MM.1S (cell line): ENCODE measurements at regions not wholly inside any gene's neighbourhood (a gene's known extent, or its start where the extent isn't known, plus 50 kb on each side); places are given as distances from the start of the nearest gene placed in this dataset.

Source experiments
- DNase-seq: peaks from one replicate; pipeline ENCODE4 v3.0.0-alpha.2; 2015
- H2AFZ ChIP-seq: fragments of 300-600 bp; sonication (generic); 2 replicates; pipeline ENCODE4 v1.6.0; 2016; ENCODE audit warnings: antibody characterized with exemption, low read length
- H3F3A ChIP-seq: fragments of 300-600 bp; sonication (generic); 2 replicates; pipeline ENCODE4 v1.6.1; 2016; ENCODE audit warnings: mild to moderate bottlenecking, antibody characterized with exemption, low read length, moderate library complexity, mixed read lengths; ENCODE audit not compliant: insufficient read depth
- H3K27ac ChIP-seq: fragments of 300-600 bp; sonication (generic); 2 replicates; pipeline ENCODE4 v1.5.1; 2016; ENCODE audit warnings: mild to moderate bottlenecking, low read length
- H3K27me3 ChIP-seq: fragments of 300-600 bp; sonication (generic); replicated peaks from 2 replicates; pipeline ENCODE4 v1.6.0; 2016; ENCODE audit warnings: low read length; ENCODE audit not compliant: insufficient read depth
- H3K36me3 ChIP-seq: fragments of 300-600 bp; sonication (generic); replicated peaks from 2 replicates; pipeline ENCODE4 v1.6.1; 2016; ENCODE audit warnings: mild to moderate bottlenecking, low read length, mixed read lengths; ENCODE audit not compliant: insufficient read depth
- H3K4me1 ChIP-seq: fragments of 300-600 bp; sonication (generic); 2 replicates; pipeline ENCODE4 v1.6.1; 2016; ENCODE audit warnings: low read length, mixed read lengths
- H3K4me2 ChIP-seq: fragments of 300-600 bp; sonication (generic); 2 replicates; pipeline ENCODE4 v1.6.0; 2016; ENCODE audit warnings: low read depth, low read length
- H3K4me3 ChIP-seq: fragments of 300-600 bp; sonication (generic); 2 replicates; pipeline ENCODE4 v1.5.1; 2016; ENCODE audit warnings: low read length, mixed read lengths
- H3K79me2 ChIP-seq: fragments of 300-600 bp; sonication (generic); 2 replicates; pipeline ENCODE4 v1.6.1; 2016; ENCODE audit warnings: mixed run types, low read length, mixed read lengths
- H3K9ac ChIP-seq: fragments of 300-600 bp; sonication (generic); 2 replicates; pipeline ENCODE4 v1.6.1; 2016; ENCODE audit warnings: low read length, mixed read lengths
- H3K9me2 ChIP-seq: fragments of 300-600 bp; sonication (generic); replicated peaks from 2 replicates; pipeline ENCODE4 v1.6.1; 2016; ENCODE audit warnings: mild to moderate bottlenecking, low read length, mixed read lengths; ENCODE audit not compliant: insufficient read depth
- H3K9me3 ChIP-seq: fragments of 300-600 bp; sonication (generic); replicated peaks from 2 replicates; pipeline ENCODE4 v1.6.1; 2016; ENCODE audit warnings: mild to moderate bottlenecking, low read length, mixed read lengths; ENCODE audit not compliant: insufficient read depth
- H4K20me1 ChIP-seq: fragments of 300-600 bp; sonication (generic); 2 replicates; pipeline ENCODE4 v1.6.1; 2016; ENCODE audit warnings: mild to moderate bottlenecking, low read length, moderate library complexity, mixed read lengths; ENCODE audit not compliant: insufficient read depth
- CTCF ChIP-seq: fragments of 300-600 bp; sonication (generic); IDR thresholded peaks from 2 replicates; pipeline ENCODE4 v1.5.1; 2016; ENCODE audit warnings: antibody characterized with exemption, low read length, mixed read lengths
- EZH2 ChIP-seq: fragments of 300-600 bp; sonication (generic); optimal IDR thresholded peaks from 2 replicates; pipeline ENCODE3; 2017; ENCODE audit warnings: low read depth, mild to moderate bottlenecking, antibody characterized with exemption, low read length, mixed read lengths
- EZH2phosphoT487 ChIP-seq: fragments of 300-600 bp; sonication (generic); IDR thresholded peaks from 2 replicates; pipeline ENCODE4 v1.6.1; 2018; ENCODE audit warnings: antibody characterized with exemption, low read length

- Histone ChIP-seq H3K9me3 (no peaks in the 10 kb centered on the region), H3K79me2 (no peaks in the 10 kb centered on the region), H4K20me1 (no peaks in the 10 kb centered on the region), H3K27ac (no peak overlapping the region), H3K4me2 (no peak overlapping the region), H3K9ac (no peak overlapping the region), H3K9me2 (no peaks in the 10 kb centered on the region), H3K4me1 (no peaks in the 10 kb centered on the region), H3F3A (no peaks in the 10 kb centered on the region), H3K36me3 (no peaks in the 10 kb centered on the region), H3K27me3 (peaks cover 30% of the 10 kb centered on the region), H2AFZ (no peak overlapping the region), H3K4me3 (no peak overlapping the region)
- TF ChIP-seq EZH2 (no peak), CTCF (no peak), EZH2phosphoT487 (no peak)
- DNase-seq, result no peak
Observed at GRCh38 chr3:127079211-127079610, 96.3 kb downstream of the PLXNA1 start.

- Histone ChIP-seq H3K4me1 (no peaks in the 10 kb centered on the region), H3K36me3 (no peaks in the 10 kb centered on the region), H3K9me3 (no peaks in the 10 kb centered on the region), H3K4me2 (no peak overlapping the region), H3K9me2 (no peaks in the 10 kb centered on the region), H2AFZ (no peak overlapping the region), H3F3A (no peaks in the 10 kb centered on the region), H4K20me1 (no peaks in the 10 kb centered on the region), H3K27ac (no peak overlapping the region), H3K4me3 (no peak overlapping the region), H3K9ac (no peak overlapping the region), H3K79me2 (no peaks in the 10 kb centered on the region), H3K27me3 (peaks cover 30% of the 10 kb centered on the region)
- TF ChIP-seq CTCF (no peak), EZH2phosphoT487 (no peak), EZH2 (no peak)
- DNase-seq, result no peak
Observed at GRCh38 chr3:127081001-127081720, 98.2 kb downstream of the PLXNA1 start.

- peaks cover 30% of the 10 kb centered on the region for H3K27me3 ChIP-seq
- H3K4me3 ChIP-seq, result no peak overlapping the region
- no peaks in the 10 kb centered on the region for H3F3A ChIP-seq
- no peaks in the 10 kb centered on the region for H3K9me2 ChIP-seq
- H3K4me1 ChIP-seq, result no peaks in the 10 kb centered on the region
- H3K27ac ChIP-seq, result no peak overlapping the region
- no peaks in the 10 kb centered on the region for H4K20me1 ChIP-seq
- TF ChIP-seq EZH2phosphoT487 (no peak), CTCF (no peak), EZH2 (no peak)
- H3K9ac ChIP-seq, result no peak overlapping the region
- H3K4me2 ChIP-seq, result no peak overlapping the region
- H2AFZ ChIP-seq, result no peak overlapping the region
- no peaks in the 10 kb centered on the region for H3K36me3 ChIP-seq
- DNase-seq, result no peak
- H3K9me3 ChIP-seq, result no peaks in the 10 kb centered on the region
- no peaks in the 10 kb centered on the region for H3K79me2 ChIP-seq
Observed at GRCh38 chr3:127082066-127082465, 99.2 kb downstream of the PLXNA1 start.
